ENCODE measurements at regions not wholly inside any gene's neighbourhood (a gene's known extent, or its start where the extent isn't known, plus 50 kb on each side); places are given as distances from the start of the nearest gene placed in this dataset.

DNA sequence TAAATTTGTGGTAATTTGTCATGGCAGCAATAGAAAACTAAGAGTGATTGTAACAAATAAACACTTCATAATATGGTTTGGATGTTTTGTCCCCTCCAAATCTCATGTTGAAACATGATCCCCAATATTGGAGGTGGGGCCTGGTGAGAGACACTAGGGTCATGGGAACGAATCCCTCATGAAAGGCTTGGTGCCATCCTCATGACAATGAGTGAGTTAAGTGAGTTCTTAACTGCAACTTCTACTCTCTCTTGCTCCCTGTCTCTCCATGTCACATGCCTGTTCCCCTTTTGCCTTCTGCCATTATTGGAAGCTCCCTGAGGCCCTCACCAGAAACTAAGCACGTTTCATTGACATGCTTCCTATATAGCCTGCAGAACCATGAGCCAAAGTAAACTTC, 1233.2 kb downstream of the OLFM4 start:
- TF ChIP-seq, protein P1, sequence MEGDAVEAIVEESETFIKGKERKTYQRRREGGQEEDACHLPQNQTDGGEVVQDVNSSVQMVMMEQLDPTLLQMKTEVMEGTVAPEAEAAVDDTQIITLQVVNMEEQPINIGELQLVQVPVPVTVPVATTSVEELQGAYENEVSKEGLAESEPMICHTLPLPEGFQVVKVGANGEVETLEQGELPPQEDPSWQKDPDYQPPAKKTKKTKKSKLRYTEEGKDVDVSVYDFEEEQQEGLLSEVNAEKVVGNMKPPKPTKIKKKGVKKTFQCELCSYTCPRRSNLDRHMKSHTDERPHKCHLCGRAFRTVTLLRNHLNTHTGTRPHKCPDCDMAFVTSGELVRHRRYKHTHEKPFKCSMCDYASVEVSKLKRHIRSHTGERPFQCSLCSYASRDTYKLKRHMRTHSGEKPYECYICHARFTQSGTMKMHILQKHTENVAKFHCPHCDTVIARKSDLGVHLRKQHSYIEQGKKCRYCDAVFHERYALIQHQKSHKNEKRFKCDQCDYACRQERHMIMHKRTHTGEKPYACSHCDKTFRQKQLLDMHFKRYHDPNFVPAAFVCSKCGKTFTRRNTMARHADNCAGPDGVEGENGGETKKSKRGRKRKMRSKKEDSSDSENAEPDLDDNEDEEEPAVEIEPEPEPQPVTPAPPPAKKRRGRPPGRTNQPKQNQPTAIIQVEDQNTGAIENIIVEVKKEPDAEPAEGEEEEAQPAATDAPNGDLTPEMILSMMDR (tag by site-specific recombination; IDR thresholded peaks at IDR 0.05) = no peak
- no peak for TF ChIP-seq ZSCAN16 (tag by site-specific recombination; IDR thresholded peaks at IDR 0.05)
